ENCODE measurements at regions not wholly inside any gene's neighbourhood (a gene's known extent, or its start where the extent isn't known, plus 50 kb on each side); places are given as distances from the start of the nearest gene placed in this dataset.

GRCh38 chr3:181615666-181616065 is 96.1 kb upstream of the SOX2 start:
- TF ChIP-seq CTCF (conservative IDR thresholded peaks at IDR 0.05; ENCODE audit: low read depth, low read length) (no peak), EZH2phosphoT487 (IDR thresholded peaks at IDR 0.05; ENCODE audit: borderline replicate concordance, low read length) (no peak)
